Prostate gland (tissue), 2 donors: ENCODE measurements at regions not wholly inside any gene's neighbourhood (a gene's known extent, or its start where the extent isn't known, plus 50 kb on each side); places are given as distances from the start of the nearest gene placed in this dataset.

Experiments
- DNase-seq: peaks from one replicate; pipeline ENCODE4 v3.0.0-alpha.2; 2019; ENCODE audit warnings: low spot score
- H3K27ac ChIP-seq, 2 donors: fragments of 200-600 bp; sonication (generic); 2 replicates each; pipeline ENCODE4 v1.5.1; 2017 to 2019
- H3K27me3 ChIP-seq: fragments of 200-600 bp; sonication (generic); replicated peaks from 2 replicates; pipeline ENCODE4 v1.5.1; 2019; ENCODE audit not compliant: insufficient read depth
- H3K36me3 ChIP-seq, 2 donors: fragments of 200-600 bp; sonication (generic); 1 replicate in 1 of 2; 2 replicates in 1 of 2; pipeline versions ENCODE4 v1.5.1 to v1.8.1; 2017 to 2019
- H3K4me1 ChIP-seq: fragments of 200-600 bp; sonication (generic); replicated peaks from 2 replicates; pipeline ENCODE4 v1.5.1; 2019
- H3K4me3 ChIP-seq, 2 donors: fragments of 200-600 bp; sonication (generic); 2 replicates each; pipeline ENCODE4 v1.5.1; 2017 to 2019
- H3K9me3 ChIP-seq: fragments of 200-600 bp; sonication (generic); 2 replicates; pipeline ENCODE4 v1.5.1; 2017
- POLR2A ChIP-seq: fragments of 450-650 bp; IDR thresholded peaks from one replicate; pipeline ENCODE4 v1.6.1; 2016; ENCODE audit warnings: antibody characterized with exemption, mild to moderate bottlenecking
- POLR2AphosphoS5 ChIP-seq: sonication (generic); formaldehyde crosslinking; IDR thresholded peaks from one replicate; pipeline ENCODE4 v1.6.1; 2017; ENCODE audit warnings: antibody characterized with exemption
- WGBS: methylation state at CpG from one replicate; pipeline ENCODE4 v1.1.5; 2018; 5-methylcytosine and 5-hydroxymethylcytosine counted together
- intact Hi-C: fragments of 100-400 bp; cut with DNase I; formaldehyde crosslinking; loops from one replicate; pipeline ENCODE4 v1.14.2; 2022
- TF ChIP-seq, protein P1 (sequence below), 4 experiments: fragments of 200-600 bp in 2 of 4; fragments of 450-650 bp in 2 of 4; sonication (generic) in 2 of 4; IDR thresholded peaks; 1 replicate in 3 of 4; 2 replicates in 1 of 4; pipeline ENCODE4 v1.5.1; 2016 to 2019; ENCODE audit warnings: antibody characterized with exemption in 4 of 4, mild to moderate bottlenecking in 2 of 4, moderate library complexity in 2 of 4

DNA sequence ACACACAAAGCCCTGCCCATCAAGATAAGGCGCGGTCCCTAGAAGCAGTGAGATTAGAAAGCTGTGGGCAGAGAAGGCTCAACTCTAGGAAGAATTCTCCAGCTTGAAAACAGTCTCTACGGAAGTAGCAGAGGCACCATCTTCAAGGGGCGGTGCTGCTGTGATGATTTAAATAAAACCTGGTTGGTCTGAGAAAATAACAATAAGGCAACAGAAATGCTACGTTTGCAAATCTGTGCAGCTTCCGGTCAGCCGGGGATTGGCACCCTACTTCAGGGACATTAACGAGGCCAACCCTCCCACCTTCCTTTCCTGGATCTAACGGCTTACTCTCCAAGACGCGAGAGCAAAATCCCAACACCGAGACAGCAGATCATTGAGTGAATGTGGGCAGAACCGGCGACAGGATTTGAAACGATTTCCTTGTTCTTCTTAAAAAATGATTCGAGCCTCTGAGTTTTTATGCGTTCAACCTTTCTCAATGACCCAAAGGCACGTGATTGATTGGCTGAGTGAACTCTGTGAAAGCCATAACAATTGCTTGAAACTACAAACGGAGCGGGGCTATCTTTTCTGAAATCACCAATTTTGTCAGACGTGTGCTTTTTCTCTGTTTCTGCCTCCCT is 93.7 kb upstream of the ZNF516 start:
- Histone ChIP-seq H3K9me3 (no peaks in the 10 kb centered on the region), H3K4me3 (peak overlapping the region; percentile 5 to 8), H3K4me1 (no peaks in the 10 kb centered on the region), H3K27me3 (no peaks in the 10 kb centered on the region), H3K36me3 (no peaks in the 10 kb centered on the region), H3K27ac (peak overlapping the region; percentile 7 to 17)
- DNase-seq: no peak
- intact Hi-C loops: no loop called here
- WGBS: 5% methylated on average over 21 of the region's 21 CpGs
- no peak for TF ChIP-seq POLR2A
- TF ChIP-seq, protein P1, sequence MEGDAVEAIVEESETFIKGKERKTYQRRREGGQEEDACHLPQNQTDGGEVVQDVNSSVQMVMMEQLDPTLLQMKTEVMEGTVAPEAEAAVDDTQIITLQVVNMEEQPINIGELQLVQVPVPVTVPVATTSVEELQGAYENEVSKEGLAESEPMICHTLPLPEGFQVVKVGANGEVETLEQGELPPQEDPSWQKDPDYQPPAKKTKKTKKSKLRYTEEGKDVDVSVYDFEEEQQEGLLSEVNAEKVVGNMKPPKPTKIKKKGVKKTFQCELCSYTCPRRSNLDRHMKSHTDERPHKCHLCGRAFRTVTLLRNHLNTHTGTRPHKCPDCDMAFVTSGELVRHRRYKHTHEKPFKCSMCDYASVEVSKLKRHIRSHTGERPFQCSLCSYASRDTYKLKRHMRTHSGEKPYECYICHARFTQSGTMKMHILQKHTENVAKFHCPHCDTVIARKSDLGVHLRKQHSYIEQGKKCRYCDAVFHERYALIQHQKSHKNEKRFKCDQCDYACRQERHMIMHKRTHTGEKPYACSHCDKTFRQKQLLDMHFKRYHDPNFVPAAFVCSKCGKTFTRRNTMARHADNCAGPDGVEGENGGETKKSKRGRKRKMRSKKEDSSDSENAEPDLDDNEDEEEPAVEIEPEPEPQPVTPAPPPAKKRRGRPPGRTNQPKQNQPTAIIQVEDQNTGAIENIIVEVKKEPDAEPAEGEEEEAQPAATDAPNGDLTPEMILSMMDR (IDR thresholded peaks at IDR 0.05): no peak
- TF ChIP-seq POLR2AphosphoS5: no peak

DNA sequence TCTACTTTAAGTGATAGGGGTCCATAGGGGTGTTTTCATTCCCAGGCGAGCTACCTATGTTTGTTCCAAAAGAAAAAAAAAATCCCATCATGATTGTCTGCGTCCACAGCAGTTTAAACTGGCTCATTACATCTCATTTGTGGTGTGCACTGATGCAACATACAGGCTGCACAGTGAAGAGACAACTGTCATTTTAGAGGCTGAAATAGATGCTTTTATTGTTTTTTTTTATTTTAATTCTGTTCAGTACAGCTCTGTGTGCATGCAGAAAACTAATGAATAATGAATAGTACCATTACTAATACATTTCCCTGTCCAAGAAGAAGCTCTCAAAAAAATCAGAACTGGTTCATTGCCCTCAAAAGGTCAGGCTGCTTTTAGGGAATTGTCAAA is 92.8 kb upstream of the ZNF516 start:
- WGBS: 51% methylated on average over 2 of the region's 2 CpGs

DNA sequence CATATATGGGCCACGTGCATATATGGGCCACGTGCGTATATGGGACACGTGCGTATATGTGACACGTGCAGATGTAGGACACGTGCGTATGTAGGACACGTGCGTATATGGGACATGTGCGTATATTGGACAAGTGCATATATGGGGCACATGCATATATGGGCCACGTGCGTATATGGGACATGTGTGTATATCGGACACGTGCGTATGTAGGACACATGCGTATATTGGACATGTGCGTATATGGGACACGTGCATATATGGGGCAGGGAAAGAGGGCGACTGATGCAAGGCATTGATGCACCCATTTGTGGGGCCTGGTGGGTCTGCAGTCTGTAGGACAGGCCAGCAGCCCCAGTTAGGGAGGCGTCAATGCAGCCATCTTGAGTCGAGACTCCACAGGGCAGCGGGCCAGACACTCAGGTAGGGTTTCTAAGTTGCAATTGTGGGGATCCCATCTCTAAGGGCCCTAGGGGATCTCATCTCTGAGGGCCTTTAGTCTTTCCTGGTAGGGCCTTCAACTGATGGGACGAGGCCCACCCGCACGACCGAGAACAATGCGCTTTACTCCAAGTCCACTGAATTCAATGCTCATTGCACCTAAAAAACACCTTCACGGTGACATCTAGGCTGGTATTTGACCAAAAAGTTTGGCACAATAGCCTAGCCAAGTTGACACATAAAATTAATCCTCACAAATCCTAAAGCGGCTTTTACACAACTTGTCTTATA is 92.3 kb upstream of the ZNF516 start:
- no peaks in the 10 kb centered on the region for H3K9me3 ChIP-seq
- TF ChIP-seq POLR2AphosphoS5: no peak
- TF ChIP-seq, protein P1 (IDR thresholded peaks at IDR 0.05): no peak
- no peak for TF ChIP-seq POLR2A
- 94% methylated on average over 30 of the region's 30 CpGs for WGBS
- DNase-seq: no peak
- H3K4me1 ChIP-seq: no peaks in the 10 kb centered on the region
- H3K36me3 ChIP-seq: no peaks in the 10 kb centered on the region
- intact Hi-C loops: no loop called here
- H3K4me3 ChIP-seq: no peak overlapping the region
- H3K27me3 ChIP-seq: no peaks in the 10 kb centered on the region
- H3K27ac ChIP-seq: no peak overlapping the region

More for the DNA sequence above, 92.8 kb upstream of the ZNF516 start:
- no peak for DNase-seq
- Histone ChIP-seq H3K4me3 (no peak overlapping the region), H3K9me3 (no peaks in the 10 kb centered on the region), H3K36me3 (no peaks in the 10 kb centered on the region), H3K27ac (no peak overlapping the region), H3K4me1 (no peaks in the 10 kb centered on the region), H3K27me3 (no peaks in the 10 kb centered on the region)
- TF ChIP-seq POLR2AphosphoS5: no peak
- no peak for TF ChIP-seq POLR2A
- TF ChIP-seq, protein P1 (IDR thresholded peaks at IDR 0.05): no peak
- intact Hi-C loops: no loop called here

DNA sequence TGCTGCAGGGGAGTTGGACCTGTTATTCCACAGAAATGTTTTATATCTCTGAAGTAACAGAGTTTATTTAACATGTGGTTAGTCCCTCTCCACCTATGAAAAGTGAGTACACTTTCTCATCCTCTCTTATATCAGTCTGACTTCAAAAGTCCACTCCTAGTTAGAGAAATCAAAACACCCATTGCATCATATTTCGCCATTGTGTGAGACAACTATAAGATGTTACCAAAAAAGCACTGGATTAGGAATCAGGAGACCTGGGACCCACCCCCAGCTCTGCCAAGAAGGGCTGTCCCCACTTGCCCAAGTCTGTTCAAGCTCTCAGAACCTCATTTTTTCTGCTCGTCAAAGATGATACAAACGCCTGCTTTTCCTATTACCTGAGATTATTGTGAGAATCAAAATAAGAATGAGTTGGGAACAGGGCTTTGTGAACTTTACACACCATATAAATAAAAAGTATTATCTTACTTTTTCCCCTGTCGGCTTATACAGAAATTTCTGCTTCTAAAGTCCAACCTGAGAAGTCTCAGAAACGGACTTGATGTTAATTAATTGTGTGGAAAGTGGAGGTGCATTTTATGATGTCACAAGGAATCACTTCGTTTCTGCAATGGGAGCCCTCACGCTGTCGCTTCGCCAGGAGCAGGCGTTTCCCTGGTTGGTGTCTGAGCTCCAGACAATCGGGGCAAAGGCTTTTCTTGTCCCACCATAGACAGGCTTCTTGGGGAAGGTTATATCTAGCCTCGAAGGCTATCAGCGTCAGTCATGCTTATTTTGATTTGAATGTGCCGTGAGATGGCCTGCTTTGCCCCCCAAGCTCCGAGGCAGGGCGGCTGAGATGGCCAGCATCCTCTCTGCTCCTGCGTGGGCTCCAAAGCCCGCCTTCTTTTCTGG is 89.6 kb upstream of the ZNF516 start:
- Histone ChIP-seq H3K36me3 (no peaks in the 10 kb centered on the region), H3K4me3 (no peak overlapping the region), H3K27ac (no peak overlapping the region), H3K9me3 (no peaks in the 10 kb centered on the region), H3K27me3 (no peaks in the 10 kb centered on the region), H3K4me1 (no peaks in the 10 kb centered on the region)
- TF ChIP-seq POLR2A: no peak
- TF ChIP-seq, protein P1 (IDR thresholded peaks at IDR 0.05): no peak
- no peak for TF ChIP-seq POLR2AphosphoS5
- 72% methylated on average over 18 of the region's 18 CpGs for WGBS
- DNase-seq: no peak
- intact Hi-C loops: no loop called here
